HK-2 (cell line): ENCODE measurements at regions not wholly inside any gene's neighbourhood (a gene's known extent, or its start where the extent isn't known, plus 50 kb on each side); places are given as distances from the start of the nearest gene placed in this dataset.

Source experiments
- DNase-seq: peaks from one replicate; pipeline ENCODE4 v3.0.0-alpha.2; 2018; ENCODE audit not compliant: unreplicated experiment

- DNase-seq: no peak
Observed at GRCh38 chrX:9087271-9088040, 53.5 kb upstream of the FAM9B start.

GRCh38 chrX:9088896-9089295 lies 55.0 kb upstream of the FAM9B start:
- DNase-seq: no peak

- no peak for DNase-seq
Observed at GRCh38 chrX:9090766-9091165, 56.8 kb upstream of the FAM9B start.

- DNase-seq: no peak
Observed at GRCh38 chrX:9091258-9091657, 57.3 kb upstream of the FAM9B start.

GRCh38 chrX:9102956-9103355 lies 69.0 kb upstream of the FAM9B start:
- no peak for DNase-seq

- DNase-seq: no peak
Observed at GRCh38 chrX:9108054-9108453, 74.1 kb upstream of the FAM9B start.

GRCh38 chrX:9110808-9111207 lies 76.9 kb upstream of the FAM9B start:
- DNase-seq: no peak

GRCh38 chrX:9114245-9114644 lies 80.3 kb upstream of the FAM9B start:
- DNase-seq: no peak

GRCh38 chrX:9117851-9118250 lies 83.9 kb upstream of the FAM9B start:
- no peak for DNase-seq

GRCh38 chrX:9122519-9123245 lies 88.8 kb upstream of the FAM9B start:
- DNase-seq: no peak

- no peak for DNase-seq
Observed at GRCh38 chrX:9127986-9128385, 94.1 kb upstream of the FAM9B start.

GRCh38 chrX:9130031-9130430 lies 96.1 kb upstream of the FAM9B start:
- DNase-seq: no peak

GRCh38 chrX:9131066-9131465 lies 97.1 kb upstream of the FAM9B start:
- peak; percentile 16 for DNase-seq

- no peak for DNase-seq
Observed at GRCh38 chrX:9132036-9132638, 98.2 kb upstream of the FAM9B start.

- DNase-seq: no peak
Observed at GRCh38 chrX:9133426-9133825, 99.5 kb upstream of the FAM9B start.

GRCh38 chrX:9134366-9134765 lies 100.4 kb upstream of the FAM9B start:
- no peak for DNase-seq

GRCh38 chrX:9135901-9136510 lies 102.1 kb upstream of the FAM9B start:
- DNase-seq: no peak

- no peak for DNase-seq
Observed at GRCh38 chrX:9137152-9137551, 103.2 kb upstream of the FAM9B start.

- DNase-seq: no peak
Observed at GRCh38 chrX:9141496-9141895, 107.6 kb upstream of the FAM9B start.

- DNase-seq: no peak
Observed at GRCh38 chrX:9144701-9145241, 110.8 kb upstream of the FAM9B start.

GRCh38 chrX:9146657-9147056 lies 112.7 kb upstream of the FAM9B start:
- no peak for DNase-seq

GRCh38 chrX:9147086-9147485 lies 113.2 kb upstream of the FAM9B start:
- no peak for DNase-seq
